ENCODE measurements at regions not wholly inside any gene's neighbourhood (a gene's known extent, or its start where the extent isn't known, plus 50 kb on each side); places are given as distances from the start of the nearest gene placed in this dataset.

- Histone ChIP-seq H3K36me3 (ENCODE audit: control insufficient read depth, insufficient read depth, low read length) (no peaks in the 10 kb centered on the region), H2AFZ (no peak overlapping the region), H3K4me2 (ENCODE audit: low read length) (no peak overlapping the region), H3K9ac (no peak overlapping the region), H3K4me1 (no peaks in the 10 kb centered on the region), H3K79me2 (no peaks in the 10 kb centered on the region), H3K27me3 (ENCODE audit: control insufficient read depth, insufficient read depth, low read length) (no peaks in the 10 kb centered on the region), H3K9me3 (ENCODE audit: control insufficient read depth, low read length) (no peaks in the 10 kb centered on the region), H3K4me3 (ENCODE audit: low read depth, low read length) (no peak overlapping the region), H3K27ac (no peak overlapping the region)
- no peak for TF ChIP-seq CTCF (IDR thresholded peaks at IDR 0.05)
Observed at GRCh38 chr6:168371981-168372711, 52.6 kb upstream of the DACT2 start.

GRCh38 chr6:168372889-168373288 is 53.3 kb upstream of the DACT2 start:
- no peak for TF ChIP-seq CTCF (IDR thresholded peaks at IDR 0.05)
- no peaks in the 10 kb centered on the region for H3K9me3 ChIP-seq (ENCODE audit: control insufficient read depth, low read length)
- no peak overlapping the region for H3K27ac ChIP-seq
- H3K79me2 ChIP-seq: no peaks in the 10 kb centered on the region
- H3K27me3 ChIP-seq (ENCODE audit: control insufficient read depth, insufficient read depth, low read length): no peaks in the 10 kb centered on the region
- no peak overlapping the region for H3K9ac ChIP-seq
- H3K36me3 ChIP-seq (ENCODE audit: control insufficient read depth, insufficient read depth, low read length): no peaks in the 10 kb centered on the region
- H3K4me3 ChIP-seq (ENCODE audit: low read depth, low read length): no peak overlapping the region
- no peak overlapping the region for H3K4me2 ChIP-seq (ENCODE audit: low read length)
- H2AFZ ChIP-seq: no peak overlapping the region
- H3K4me1 ChIP-seq: no peaks in the 10 kb centered on the region

- no peaks in the 10 kb centered on the region for H3K9me3 ChIP-seq (ENCODE audit: control insufficient read depth, low read length)
- H3K4me3 ChIP-seq (ENCODE audit: low read depth, low read length): no peak overlapping the region
- no peak overlapping the region for H2AFZ ChIP-seq
- no peak overlapping the region for H3K27ac ChIP-seq
- H3K9ac ChIP-seq: no peak overlapping the region
- no peaks in the 10 kb centered on the region for H3K79me2 ChIP-seq
- H3K27me3 ChIP-seq (ENCODE audit: control insufficient read depth, insufficient read depth, low read length): no peaks in the 10 kb centered on the region
- no peaks in the 10 kb centered on the region for H3K36me3 ChIP-seq (ENCODE audit: control insufficient read depth, insufficient read depth, low read length)
- TF ChIP-seq CTCF (IDR thresholded peaks at IDR 0.05): no peak
- no peaks in the 10 kb centered on the region for H3K4me1 ChIP-seq
- H3K4me2 ChIP-seq (ENCODE audit: low read length): no peak overlapping the region
Observed at GRCh38 chr6:168373389-168373788, 53.8 kb upstream of the DACT2 start.

- no peak overlapping the region for H3K4me2 ChIP-seq (ENCODE audit: low read length)
- no peaks in the 10 kb centered on the region for H3K79me2 ChIP-seq
- no peak overlapping the region for H2AFZ ChIP-seq
- H3K4me1 ChIP-seq: no peaks in the 10 kb centered on the region
- no peak for TF ChIP-seq CTCF (IDR thresholded peaks at IDR 0.05)
- no peaks in the 10 kb centered on the region for H3K9me3 ChIP-seq (ENCODE audit: control insufficient read depth, low read length)
- H3K4me3 ChIP-seq (ENCODE audit: low read depth, low read length): no peak overlapping the region
- H3K27me3 ChIP-seq (ENCODE audit: control insufficient read depth, insufficient read depth, low read length): no peaks in the 10 kb centered on the region
- H3K27ac ChIP-seq: no peak overlapping the region
- no peaks in the 10 kb centered on the region for H3K36me3 ChIP-seq (ENCODE audit: control insufficient read depth, insufficient read depth, low read length)
- no peak overlapping the region for H3K9ac ChIP-seq
Observed at GRCh38 chr6:168374051-168374502, 54.5 kb upstream of the DACT2 start.

GRCh38 chr6:168374541-168375071 is 55.0 kb upstream of the DACT2 start:
- Histone ChIP-seq H3K79me2 (no peaks in the 10 kb centered on the region), H2AFZ (no peak overlapping the region), H3K9me3 (ENCODE audit: control insufficient read depth, low read length) (no peaks in the 10 kb centered on the region), H3K27ac (no peak overlapping the region), H3K4me2 (ENCODE audit: low read length) (no peak overlapping the region), H3K4me3 (ENCODE audit: low read depth, low read length) (no peak overlapping the region), H3K9ac (no peak overlapping the region), H3K36me3 (ENCODE audit: control insufficient read depth, insufficient read depth, low read length) (no peaks in the 10 kb centered on the region), H3K4me1 (no peaks in the 10 kb centered on the region), H3K27me3 (ENCODE audit: control insufficient read depth, insufficient read depth, low read length) (no peaks in the 10 kb centered on the region)
- no peak for TF ChIP-seq CTCF (IDR thresholded peaks at IDR 0.05)

All from parathyroid adenoma (tissue), 2 donors.